T1000 (cell line): ENCODE measurements at regions not wholly inside any gene's neighbourhood (a gene's known extent, or its start where the extent isn't known, plus 50 kb on each side); places are given as distances from the start of the nearest gene placed in this dataset.
"Not testable (repeated sequence)": the region's sequence is repeated elsewhere in the genome, so short reads cannot be mapped to it uniquely, and the experiment has no call there.

ENCODE experiments used
- DNase-seq: peaks from one replicate; lab custom pipeline; 2025; ENCODE audit warnings: mixed read lengths; lab: John Stamatoyannopoulos, UW

DNA sequence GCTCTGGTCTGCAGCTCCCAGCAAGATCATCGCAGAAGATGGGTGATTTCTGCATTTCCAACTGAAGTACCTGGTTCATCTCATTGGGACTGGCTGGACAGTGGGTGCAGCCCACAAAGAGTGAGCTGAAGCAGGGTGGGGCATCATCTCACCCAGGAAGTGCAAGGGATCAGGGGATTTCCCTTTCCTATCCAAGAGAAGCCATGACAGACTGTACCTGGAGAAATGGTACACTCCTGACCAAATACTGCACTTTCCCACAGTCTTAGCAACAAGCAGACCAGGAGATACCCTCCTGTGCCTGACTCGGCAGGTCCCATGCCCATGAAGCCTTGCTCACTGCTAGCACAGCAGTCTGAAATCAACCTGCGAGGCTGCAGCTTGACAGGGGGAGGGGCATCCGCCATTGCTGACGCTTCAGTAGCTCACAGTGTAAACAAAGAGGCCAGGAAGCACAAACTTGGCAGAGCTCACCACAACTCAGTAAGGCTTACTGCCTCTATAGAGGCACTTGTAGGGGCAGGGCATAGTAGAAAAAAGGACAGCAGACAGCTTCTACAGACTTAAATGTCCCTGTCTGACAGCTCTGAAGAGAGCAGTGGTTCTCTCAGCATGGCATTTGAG is 60.5 kb downstream of the AREG start:
- not testable (repeated sequence) for DNase-seq

DNA sequence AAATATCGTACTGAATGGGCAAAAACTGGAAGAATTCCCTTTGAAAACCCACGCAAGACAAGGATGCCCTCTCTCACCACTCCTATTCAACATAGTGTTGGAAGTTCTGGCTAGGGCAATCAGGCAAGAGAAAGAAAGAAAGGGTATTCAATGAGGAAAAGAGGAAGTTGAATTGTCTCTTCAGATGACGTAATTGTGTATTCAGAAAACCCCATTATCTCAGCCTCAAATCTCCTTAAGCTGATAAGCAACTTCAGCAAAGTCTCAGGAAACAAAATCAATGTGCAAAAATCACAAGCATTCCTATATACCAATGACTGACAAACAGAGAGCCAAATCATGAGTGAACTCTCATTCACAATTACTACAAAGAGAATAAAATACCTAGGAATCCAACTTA is 64.4 kb downstream of the AREG start:
- DNase-seq: not testable (repeated sequence)

DNA sequence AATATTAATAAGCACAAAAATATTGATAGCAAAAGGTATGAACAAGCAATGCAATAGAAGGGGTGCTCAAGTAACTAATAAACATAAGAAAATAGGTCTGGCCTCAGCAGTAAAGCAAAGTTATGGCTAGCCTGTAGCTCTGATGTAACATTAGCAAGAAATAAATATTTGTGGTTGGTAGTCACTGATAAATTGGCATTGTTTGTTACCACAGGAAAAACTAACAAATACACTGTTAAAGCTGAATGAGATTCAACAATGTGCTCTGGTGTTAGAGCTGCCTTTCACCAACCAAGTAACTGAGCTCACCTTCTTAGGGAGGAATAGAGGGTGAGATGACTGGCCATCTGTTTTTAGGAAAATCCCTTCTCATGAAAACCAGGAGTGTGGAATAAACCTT is 71.4 kb downstream of the AREG start:
- DNase-seq: no peak

DNA sequence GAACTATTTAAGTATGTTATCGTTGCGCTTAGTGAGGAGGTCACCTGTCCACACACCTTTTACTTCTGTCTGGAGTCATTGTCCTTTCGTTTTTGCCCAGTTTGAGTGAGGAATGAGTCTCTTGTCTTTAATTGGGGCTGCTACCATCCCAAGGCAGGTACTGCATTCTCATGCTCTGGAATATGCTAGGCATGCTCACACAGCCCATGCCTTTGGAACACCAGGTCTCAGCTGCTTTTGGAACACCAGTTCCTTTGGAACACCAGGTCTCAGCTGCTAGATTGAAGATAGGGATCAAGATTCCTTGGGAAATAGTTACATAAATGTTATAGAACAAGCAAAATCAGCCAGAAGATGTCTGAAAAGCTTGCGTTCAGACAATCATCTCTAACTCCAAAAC is 73.1 kb downstream of the AREG start:
- no peak for DNase-seq

DNA sequence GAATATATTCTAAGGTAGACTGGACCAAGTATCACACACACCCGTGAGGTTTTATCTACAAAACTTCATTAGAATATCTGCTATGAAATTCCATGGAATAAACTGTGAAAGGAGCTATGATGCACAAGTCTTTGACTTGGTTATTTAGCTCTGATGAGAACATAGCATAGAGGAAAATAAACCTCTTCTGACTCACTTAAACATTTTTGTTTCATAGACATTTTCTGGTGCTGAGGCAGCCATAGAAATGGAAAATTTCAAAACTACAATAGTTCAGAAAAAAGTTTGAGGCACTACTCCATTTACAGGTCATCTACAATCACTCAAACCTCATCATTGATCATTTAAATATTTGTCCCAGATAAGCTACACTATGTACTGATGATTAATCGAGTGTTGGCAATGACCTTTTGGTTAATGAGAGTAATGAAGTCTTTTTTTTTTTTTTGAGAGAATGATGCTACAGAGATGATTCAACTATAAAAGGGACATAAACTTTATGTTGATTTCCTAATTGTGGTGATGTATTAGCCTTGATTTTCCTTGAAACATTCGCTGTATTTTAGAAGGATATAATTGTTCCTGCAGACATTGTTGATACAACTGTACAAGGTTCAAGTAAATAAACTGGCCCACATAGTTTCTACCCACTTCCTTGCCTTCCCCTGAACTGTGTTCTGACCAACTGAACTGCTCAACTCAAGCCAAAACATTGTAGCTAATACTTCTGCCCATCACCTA is 77.5 kb downstream of the AREG start:
- no peak for DNase-seq

DNA sequence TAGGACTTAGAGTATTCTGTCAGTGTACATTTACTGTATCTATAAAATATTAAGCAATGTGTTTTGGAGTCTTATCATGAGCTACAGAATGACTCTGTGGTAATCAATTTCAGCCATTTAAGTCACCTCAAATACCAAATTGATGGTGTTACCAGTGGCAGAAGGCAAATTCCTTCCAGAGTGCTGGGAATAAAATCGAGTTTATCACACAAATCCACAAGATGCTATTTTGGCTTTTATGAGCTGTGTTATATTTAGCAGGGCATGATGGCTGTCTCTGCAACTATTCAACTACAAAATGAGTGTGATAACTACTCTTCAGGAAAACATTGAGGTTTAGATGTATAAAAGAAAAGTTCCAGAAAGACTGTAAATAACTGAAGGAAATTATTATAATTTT is 78.2 kb downstream of the AREG start:
- DNase-seq: no peak

DNA sequence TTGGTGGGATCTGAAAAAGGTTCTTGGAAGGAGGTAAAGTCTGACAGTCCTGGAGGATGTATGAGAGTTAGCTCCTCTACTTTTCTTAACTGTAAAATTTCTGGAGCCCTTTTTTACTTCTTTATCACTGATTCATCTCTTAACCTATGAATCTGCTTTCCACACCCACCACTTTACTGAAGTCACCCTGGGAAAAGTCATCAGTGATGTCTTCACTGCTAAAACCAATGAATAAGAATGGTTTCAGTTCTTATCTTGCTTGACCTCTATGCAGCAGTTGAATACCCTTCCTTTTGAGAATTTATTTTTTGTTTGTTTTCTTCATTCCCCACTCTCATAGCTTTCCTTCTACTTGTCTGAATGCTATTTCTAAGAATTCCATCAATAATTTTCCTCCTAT is 80.0 kb downstream of the AREG start:
- no peak for DNase-seq

DNA sequence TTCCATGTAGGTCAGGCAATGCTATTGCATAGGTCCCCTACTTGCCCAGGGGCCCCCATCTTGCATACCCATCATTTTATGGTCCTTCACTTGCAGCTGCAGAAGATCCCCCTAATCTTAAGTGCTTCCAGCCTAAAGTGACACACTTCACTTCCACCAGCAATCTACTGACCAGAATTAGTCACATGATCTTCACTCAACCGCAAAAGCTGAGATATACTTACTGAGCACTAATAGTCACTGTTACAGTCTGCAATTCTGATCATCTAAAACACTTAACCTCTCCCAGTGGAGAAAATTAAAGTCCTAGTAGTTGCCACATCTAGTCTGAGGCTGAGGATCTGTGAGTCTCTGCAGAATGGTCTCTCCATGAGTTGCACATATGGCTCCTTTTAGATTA is 82.1 kb downstream of the AREG start:
- DNase-seq: no peak

DNA sequence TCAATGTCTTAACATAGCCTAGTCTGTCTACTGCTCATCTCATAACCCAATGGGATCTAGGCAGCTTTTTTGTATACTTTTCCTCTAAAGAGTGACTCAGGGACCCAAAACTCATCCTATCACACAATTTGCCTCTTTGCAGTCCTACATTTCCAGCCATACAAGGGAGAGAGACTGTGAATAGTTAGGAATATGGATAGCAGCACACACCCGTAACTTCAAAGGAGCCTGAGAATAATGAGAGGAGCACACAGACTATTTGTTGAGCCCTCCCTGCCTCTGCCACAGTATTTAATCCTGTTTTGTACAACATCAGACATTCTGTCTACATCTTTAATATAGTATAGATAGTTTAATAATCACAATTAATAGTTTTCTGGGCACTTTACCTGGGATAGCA is 83.2 kb downstream of the AREG start:
- no peak for DNase-seq

DNA sequence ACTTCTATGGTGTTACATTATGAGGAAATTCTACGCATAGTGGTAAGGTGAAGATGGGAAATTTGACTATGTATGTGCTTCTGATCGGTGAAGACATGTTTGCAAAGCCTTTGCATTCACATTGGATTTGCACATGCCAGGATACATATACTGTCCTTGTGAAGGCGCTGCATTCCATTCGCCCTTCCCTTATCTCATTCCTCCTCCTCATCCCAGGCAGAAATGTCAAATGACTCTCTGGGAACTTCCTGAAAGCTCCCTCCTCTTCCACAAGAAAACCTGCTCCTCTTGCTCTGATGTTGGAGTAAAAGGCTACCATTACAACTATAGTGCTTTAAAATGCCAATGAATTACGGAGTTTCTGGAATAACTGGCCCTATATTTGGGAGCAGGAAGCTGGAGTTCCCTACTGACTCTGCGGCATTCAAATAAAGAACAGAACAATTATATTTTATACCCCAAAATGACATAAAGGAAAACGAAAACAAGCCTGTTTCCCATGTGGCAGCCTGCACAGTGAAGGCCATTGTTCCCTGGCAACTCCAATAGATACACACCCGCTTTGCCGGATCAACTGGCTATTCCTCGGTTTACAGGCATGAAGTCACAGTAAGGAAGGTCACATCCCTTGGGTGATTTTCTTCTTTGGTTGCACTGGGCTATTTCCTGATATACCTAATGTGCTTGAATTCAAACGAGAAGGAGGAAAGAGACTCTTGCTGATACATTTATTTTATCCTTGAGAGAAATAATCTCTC is 84.5 kb downstream of the AREG start:
- no peak for DNase-seq

DNA sequence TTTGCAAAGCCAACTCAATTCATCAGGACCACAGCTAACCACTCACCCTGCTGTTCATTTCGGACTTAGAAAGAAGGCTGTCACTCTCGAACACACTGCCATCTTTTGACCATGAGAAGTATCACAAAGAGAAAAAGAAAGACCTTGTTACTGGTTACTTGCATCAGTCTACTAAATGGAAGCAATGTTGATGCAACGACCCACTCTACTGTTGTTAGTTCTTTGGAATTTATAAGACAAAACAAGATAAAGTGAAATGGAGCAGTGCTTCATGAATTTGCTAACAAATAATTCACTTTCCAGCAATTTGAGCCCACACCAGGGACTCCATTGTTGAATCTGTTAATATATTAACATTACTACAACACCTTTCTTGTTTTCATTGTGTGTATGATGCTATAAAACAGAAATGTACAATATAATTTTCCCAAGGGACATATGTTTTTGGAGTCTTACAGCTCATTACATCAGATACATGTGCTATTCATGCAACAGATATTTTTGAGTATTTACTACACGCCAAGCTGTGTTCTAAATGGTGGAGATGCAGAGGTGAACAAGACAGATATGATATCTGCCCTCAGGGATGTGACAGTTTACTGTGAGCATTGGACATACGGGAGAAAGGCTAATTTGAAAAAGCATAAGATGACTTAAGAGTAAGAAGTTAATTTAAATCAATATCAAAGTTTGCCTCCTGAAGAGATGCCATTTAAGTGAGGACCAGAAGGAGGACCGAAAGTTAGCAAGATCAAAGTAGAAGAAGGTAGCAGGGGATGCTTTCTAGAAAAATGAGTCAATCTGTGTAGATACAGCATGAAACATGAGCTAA is 87.2 kb downstream of the AREG start:
- no peak for DNase-seq

DNA sequence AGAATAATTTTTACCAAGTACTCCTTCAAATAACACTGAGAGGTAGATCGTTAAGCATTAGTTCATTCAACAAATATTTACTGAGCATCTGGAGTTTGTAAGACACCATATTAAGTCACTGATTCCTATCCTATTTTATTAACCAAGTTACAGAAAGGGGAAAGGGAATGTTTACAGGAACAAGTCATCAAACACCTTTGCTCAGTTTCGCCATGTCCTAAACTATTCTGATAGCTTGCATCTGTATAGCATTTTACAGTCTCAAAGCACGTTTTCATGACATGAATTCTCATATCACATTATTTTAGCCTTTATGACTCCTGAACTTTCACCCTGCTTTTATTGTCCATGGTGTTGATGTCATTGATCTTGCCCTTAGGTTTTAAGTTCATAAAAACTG is 89.2 kb downstream of the AREG start:
- no peak for DNase-seq

DNA sequence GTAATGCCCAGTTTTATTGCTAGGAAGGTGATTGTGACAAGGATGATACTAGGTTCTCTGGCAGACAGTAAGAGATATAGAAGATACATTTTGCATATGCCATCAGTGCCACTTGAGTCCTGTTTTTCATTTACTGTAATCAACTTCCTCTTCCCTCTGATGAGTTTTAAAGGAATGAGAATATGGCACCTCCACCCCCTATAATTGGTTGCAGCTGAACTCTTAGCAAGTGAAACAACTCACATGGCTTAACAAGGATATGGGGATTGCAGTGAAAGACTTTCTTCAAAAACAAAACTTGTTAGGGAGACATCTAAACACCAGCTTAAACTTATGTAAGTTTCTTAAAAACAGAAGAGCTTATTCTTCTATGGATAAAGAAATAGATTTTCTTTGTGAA is 90.0 kb downstream of the AREG start:
- DNase-seq: no peak

DNA sequence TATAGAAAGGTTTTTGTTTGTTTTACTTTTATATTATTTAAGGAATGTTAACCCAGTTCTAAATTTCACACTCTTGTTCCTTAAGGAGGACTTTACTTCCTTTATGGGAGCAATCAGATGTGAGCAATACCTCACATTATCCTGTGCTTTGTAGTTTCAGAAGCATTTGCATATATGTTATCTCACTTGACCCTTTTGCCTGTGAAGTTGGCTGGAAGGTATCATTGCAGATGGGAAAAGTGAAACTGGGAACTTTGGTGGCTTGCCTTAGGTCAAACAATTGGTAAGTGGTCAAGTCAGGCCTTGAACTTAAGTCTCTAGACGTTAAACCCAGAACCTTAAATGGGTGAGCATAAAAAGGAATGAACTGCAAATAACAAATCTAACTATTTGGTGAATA is 90.6 kb downstream of the AREG start:
- DNase-seq: no peak

DNA sequence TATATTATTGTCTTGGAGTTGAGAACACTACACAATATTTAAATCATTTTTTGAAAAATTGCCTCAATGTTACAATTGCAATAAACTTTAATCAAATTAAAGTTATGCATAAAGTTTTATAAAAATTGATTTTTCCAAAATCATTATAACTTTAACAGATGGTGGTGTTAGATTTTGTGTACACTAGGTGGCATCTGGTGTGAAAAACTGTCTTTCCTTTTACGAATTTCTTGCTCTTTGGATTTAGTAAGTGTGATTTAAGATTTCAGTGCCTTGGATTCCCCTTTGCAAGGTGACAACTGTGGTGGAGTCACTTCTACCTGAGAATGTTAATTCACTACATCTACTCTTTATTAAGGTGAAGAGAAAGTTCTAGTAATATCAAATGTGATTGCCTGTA is 91.6 kb downstream of the AREG start:
- DNase-seq: no peak

DNA sequence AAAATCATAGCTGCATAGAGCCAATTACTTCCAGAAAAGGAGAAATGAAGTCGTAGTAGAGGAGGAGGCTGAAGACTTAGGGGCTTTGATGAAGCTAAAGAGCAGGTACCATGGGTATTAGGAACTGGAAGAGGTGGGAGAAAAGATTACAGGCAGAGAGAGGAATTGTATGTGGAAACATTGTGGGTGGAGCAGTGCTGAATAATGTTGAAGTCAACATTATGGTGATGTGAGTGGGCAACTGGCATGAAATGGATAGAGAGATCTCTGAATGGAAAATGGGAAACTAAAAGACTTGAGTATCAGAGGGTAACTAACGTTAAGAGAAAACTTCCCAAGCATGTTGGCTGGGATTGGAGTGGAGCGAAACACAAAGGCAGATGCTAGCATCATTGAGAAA is 92.5 kb downstream of the AREG start:
- DNase-seq: no peak

DNA sequence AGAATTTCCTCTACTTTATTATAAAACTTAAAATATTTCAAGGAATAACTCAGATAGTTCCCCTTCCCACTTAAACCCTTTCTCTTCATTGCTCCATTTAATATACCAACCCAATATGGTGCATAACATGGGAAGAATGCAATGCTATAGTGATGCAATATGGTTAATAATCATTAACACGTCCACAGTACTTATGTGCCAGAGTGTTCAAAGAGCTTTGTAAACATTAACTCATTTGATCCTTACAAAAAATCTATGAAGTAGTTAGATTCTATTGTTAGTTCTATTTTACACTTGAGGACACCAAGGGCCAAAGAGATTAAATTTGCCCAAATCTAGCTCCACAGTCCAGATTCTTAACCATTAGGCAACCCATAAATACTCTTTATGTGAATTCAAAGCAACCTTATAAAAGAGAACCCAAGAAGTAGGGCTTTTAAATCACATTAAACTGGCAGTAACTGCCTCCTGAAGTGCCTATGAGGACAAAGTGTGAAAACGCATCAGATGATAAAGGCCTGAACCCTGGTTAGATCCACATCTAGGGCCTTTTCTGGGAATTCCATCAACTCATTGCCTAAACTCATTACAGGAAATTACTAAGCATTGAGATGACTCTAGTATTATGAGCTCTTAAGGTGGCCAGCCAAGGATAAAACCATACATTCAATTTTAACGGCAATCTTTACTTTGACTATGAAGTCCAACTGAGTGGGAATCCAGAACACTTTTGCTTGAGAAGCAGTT is 94.3 kb downstream of the AREG start:
- DNase-seq: no peak

DNA sequence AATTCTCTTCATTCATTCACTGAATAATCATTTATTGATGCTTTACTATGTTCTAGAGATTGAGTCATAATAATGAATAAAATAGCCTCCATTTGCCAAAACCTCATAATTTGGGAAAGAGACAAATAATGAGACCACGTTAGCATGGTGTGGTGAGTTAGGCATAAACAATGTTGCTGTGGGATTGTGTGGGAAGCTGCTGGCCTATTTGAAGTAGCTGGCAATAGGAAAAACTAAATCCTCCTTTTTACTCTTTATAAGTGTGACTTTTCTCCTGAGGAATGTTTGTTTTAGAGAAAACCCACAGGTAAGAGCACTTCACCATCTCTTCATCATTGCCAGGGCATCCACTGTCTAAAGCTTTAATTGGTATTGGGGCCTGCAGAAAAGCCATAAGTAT is 95.3 kb downstream of the AREG start:
- no peak for DNase-seq

DNA sequence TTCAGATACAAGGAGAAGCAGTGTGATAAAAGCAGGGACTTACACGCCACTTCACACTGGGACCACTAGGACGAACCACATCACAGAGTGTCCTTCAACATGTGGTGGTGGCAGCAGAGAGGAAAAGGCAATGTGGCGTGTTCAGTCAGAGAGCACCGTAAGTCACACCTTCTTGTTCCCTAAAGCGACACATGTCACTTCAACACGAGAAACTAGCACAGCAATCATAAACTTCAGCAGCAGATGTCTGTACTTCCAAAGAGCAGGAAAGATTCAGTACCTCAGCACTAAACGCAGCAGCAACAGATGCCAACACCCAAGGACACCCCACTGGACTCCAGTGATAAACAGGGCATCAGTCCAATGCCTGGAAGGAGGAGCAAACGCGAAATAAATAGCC is 96.7 kb downstream of the AREG start:
- no peak for DNase-seq

DNA sequence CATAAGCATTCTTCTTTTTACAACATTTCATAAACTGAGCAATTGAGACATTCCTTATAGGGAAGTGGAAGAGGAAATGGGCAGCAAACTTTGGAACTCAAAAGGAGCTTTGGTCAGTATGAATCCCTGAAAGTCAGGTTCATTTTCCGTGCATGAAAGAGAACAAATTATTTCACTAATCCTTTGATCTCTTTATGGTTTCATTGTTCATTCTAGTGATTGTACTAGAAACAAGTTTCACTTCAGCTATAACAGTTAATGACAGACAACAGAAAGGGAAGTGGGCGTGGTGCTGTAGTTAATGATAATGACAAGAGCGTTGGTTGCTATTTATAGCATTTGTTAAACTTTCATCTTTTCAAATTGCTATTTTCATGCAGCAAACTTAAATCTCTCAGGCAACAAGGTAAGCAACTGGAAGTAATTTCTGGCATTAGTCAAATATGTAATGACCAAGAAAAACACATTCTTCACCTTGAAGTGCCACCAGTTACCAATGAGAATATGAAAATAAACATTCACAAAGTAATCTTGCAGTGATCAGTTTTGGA is 98.4 kb downstream of the AREG start:
- DNase-seq: no peak

DNA sequence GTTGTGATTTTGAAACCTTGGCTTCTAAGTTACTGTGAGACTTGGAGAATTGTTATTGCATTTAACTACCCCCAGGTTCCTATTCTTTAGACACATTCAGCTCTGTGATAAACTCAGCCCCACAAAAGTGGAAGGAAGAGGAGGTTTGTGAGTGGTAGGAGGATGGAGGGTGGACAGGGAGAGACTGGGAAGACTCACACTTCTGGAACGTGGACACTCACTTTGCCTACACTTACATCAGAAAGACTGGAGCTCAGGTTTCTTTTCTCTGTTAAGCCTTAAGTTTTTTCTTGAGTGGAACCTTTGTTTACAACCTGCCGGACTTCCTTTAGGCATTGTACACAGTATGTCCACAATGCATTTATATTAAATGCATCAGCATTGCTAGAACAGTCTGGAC is 99.0 kb downstream of the AREG start:
- no peak for DNase-seq
